Keratinocyte (primary cell): ENCODE measurements at regions not wholly inside any gene's neighbourhood (a gene's known extent, or its start where the extent isn't known, plus 50 kb on each side); places are given as distances from the start of the nearest gene placed in this dataset.

ENCODE experiments used
- DNase-seq: peaks from one replicate; pipeline ENCODE4 v3.0.0-alpha.2; 2011; ENCODE audit warnings: low read depth, missing footprints, low spot score
- FAIRE-seq: peaks from 2 replicates; lab custom pipeline; 2011; peaks lifted over from hg19 to GRCh38; lab: Jason Lieb, UNC
- H2AFZ ChIP-seq: 2 replicates; pipeline ENCODE4 v1.6.0; 2012; ENCODE audit warnings: low read length, control low read depth, inconsistent platforms; ENCODE audit not compliant: control insufficient read depth
- H3K27ac ChIP-seq: 2 replicates; pipeline ENCODE4 v1.5.1; 2011; ENCODE audit warnings: low read length; ENCODE audit not compliant: control insufficient read depth, insufficient read depth
- H3K27me3 ChIP-seq: 3 replicates; pipeline ENCODE4 v1.6.0; 2011; ENCODE audit warnings: low read length; ENCODE audit not compliant: control insufficient read depth, insufficient read depth; ENCODE audit errors: extremely low read depth
- H3K36me3 ChIP-seq, 2 experiments: 2 replicates in 1 of 2; 3 replicates in 1 of 2; pipeline ENCODE4 v1.5.1; 2011; ENCODE audit warnings: low read length in 2 of 2, mild to moderate bottlenecking in 1 of 2; ENCODE audit not compliant: control insufficient read depth in 2 of 2, insufficient read depth in 2 of 2; ENCODE audit errors: extremely low read depth in 1 of 2
- H3K4me1 ChIP-seq: 3 replicates; pipeline ENCODE4 v1.5.1; 2011; ENCODE audit warnings: low read length; ENCODE audit not compliant: control insufficient read depth, insufficient read depth; ENCODE audit errors: extremely low read depth
- H3K4me2 ChIP-seq: 3 replicates; pipeline ENCODE4 v1.6.0; 2011; ENCODE audit warnings: low read depth, low read length; ENCODE audit not compliant: control insufficient read depth, insufficient read depth; ENCODE audit errors: extremely low read depth
- H3K4me3 ChIP-seq, 3 experiments: fragments of 200-600 bp in 1 of 3; sonication (generic) in 1 of 3; 2 replicates in 2 of 3; 3 replicates in 1 of 3; pipeline ENCODE4 v1.5.1; 2011 to 2016; ENCODE audit warnings: low read length in 3 of 3, mild to moderate bottlenecking in 3 of 3, control low read depth in 2 of 3, inconsistent platforms in 1 of 3, low read depth in 1 of 3, mixed read lengths in 1 of 3, mixed run types in 1 of 3, moderate library complexity in 1 of 3; ENCODE audit not compliant: control insufficient read depth in 2 of 3, insufficient read depth in 2 of 3; ENCODE audit errors: extremely low read depth in 1 of 3
- H3K79me2 ChIP-seq: 2 replicates; pipeline ENCODE4 v1.6.0; 2012; ENCODE audit warnings: low read length; ENCODE audit not compliant: control insufficient read depth, insufficient read depth
- H3K9ac ChIP-seq: 3 replicates; pipeline ENCODE4 v1.6.0; 2011; ENCODE audit warnings: low read length; ENCODE audit not compliant: control insufficient read depth, insufficient read depth; ENCODE audit errors: extremely low read depth
- H3K9me1 ChIP-seq: 3 replicates; pipeline ENCODE4 v1.6.0; 2011; ENCODE audit warnings: low read length; ENCODE audit not compliant: control insufficient read depth, insufficient read depth; ENCODE audit errors: extremely low read depth
- H3K9me3 ChIP-seq: 2 replicates; pipeline ENCODE4 v1.5.1; 2012; ENCODE audit warnings: low read depth, low read length; ENCODE audit not compliant: control insufficient read depth
- H4K20me1 ChIP-seq: 3 replicates; pipeline ENCODE4 v1.6.0; 2011; ENCODE audit warnings: low read length; ENCODE audit not compliant: control insufficient read depth, insufficient read depth; ENCODE audit errors: extremely low read depth
- CTCF ChIP-seq, 3 experiments: IDR thresholded peaks in 1 of 3; conservative IDR thresholded peaks in 1 of 3; optimal IDR thresholded peaks in 1 of 3; 2 replicates in 2 of 3; 3 replicates in 1 of 3; pipeline versions ENCODE3 to v1.5.1; 2011; ENCODE audit warnings: low read length in 3 of 3, mild to moderate bottlenecking in 3 of 3, moderate library complexity in 2 of 3, control low read depth in 1 of 3, inconsistent platforms in 1 of 3; ENCODE audit not compliant: insufficient read depth in 2 of 3; ENCODE audit errors: extremely low read depth in 1 of 3
- EZH2 ChIP-seq: IDR thresholded peaks from one replicate; pipeline ENCODE4 v1.6.1; 2012; ENCODE audit warnings: inconsistent platforms, mild to moderate bottlenecking, low read length, moderate library complexity
- dilution Hi-C: fragments of 300-500 bp; cut with MboI; formaldehyde crosslinking; loops from one replicate; pipeline ENCODE4 v1.7.0; 2020; ENCODE audit warnings: low sequenced_read_pairs; ENCODE audit not compliant: extremely low pct_ligation_motif_present

- H3K79me2 ChIP-seq: no peaks in the 10 kb centered on the region
- no peak overlapping the region for H3K9ac ChIP-seq
- H3K4me3 ChIP-seq: no peak overlapping the region
- dilution Hi-C loops: no loop called here
- H4K20me1 ChIP-seq: no peaks in the 10 kb centered on the region
- no peak overlapping the region for H3K4me2 ChIP-seq
- no peaks in the 10 kb centered on the region for H3K9me1 ChIP-seq
- no peak for TF ChIP-seq CTCF (optimal IDR thresholded peaks at IDR 0.05 in 1 of 3, IDR thresholded peaks at IDR 0.05 in 1 of 3, conservative IDR thresholded peaks at IDR 0.05 in 1 of 3; ENCODE audit: extremely low read depth in 1 of 3, insufficient read depth in 2 of 3, low read length in 3 of 3)
- TF ChIP-seq EZH2: no peak
- H3K27me3 ChIP-seq: no peaks in the 10 kb centered on the region
- H3K4me1 ChIP-seq: no peaks in the 10 kb centered on the region
- no peaks in the 10 kb centered on the region for H3K36me3 ChIP-seq
- H3K9me3 ChIP-seq: no peaks in the 10 kb centered on the region
- no peak for FAIRE-seq
- H3K27ac ChIP-seq: no peak overlapping the region
- no peak overlapping the region for H2AFZ ChIP-seq
- no peak for DNase-seq
These were observed 397.5 kb upstream of the PRKCQ start for GRCh38 chr10:6977398-6978186.

GRCh38 chr10:6973899-6974298 is 393.8 kb upstream of the PRKCQ start:
- no peak overlapping the region for H3K4me3 ChIP-seq
- H3K9ac ChIP-seq: no peak overlapping the region
- TF ChIP-seq CTCF (optimal IDR thresholded peaks at IDR 0.05 in 1 of 3, IDR thresholded peaks at IDR 0.05 in 1 of 3, conservative IDR thresholded peaks at IDR 0.05 in 1 of 3; ENCODE audit: extremely low read depth in 1 of 3, insufficient read depth in 2 of 3, low read length in 3 of 3) (no peak), EZH2 (no peak)
- H3K27me3 ChIP-seq: no peaks in the 10 kb centered on the region
- no peaks in the 10 kb centered on the region for H3K4me1 ChIP-seq
- H2AFZ ChIP-seq: no peak overlapping the region
- H3K4me2 ChIP-seq: no peak overlapping the region
- H3K27ac ChIP-seq: no peak overlapping the region
- no peaks in the 10 kb centered on the region for H3K36me3 ChIP-seq
- FAIRE-seq: no peak
- no peaks in the 10 kb centered on the region for H4K20me1 ChIP-seq
- H3K9me3 ChIP-seq: no peaks in the 10 kb centered on the region
- DNase-seq: no peak
- H3K9me1 ChIP-seq: no peaks in the 10 kb centered on the region
- dilution Hi-C loops: no loop called here
- no peaks in the 10 kb centered on the region for H3K79me2 ChIP-seq
